Neural progenitor cell (in vitro differentiated cells): ENCODE measurements at regions not wholly inside any gene's neighbourhood (a gene's known extent, or its start where the extent isn't known, plus 50 kb on each side); places are given as distances from the start of the nearest gene placed in this dataset.

Experiments
- DNase-seq: peaks from one replicate; pipeline ENCODE4 v3.0.0-alpha.2; 2016; ENCODE audit warnings: low spot score
- H2AFZ ChIP-seq: fragments of 200-600 bp; sonication (generic); replicated peaks from 2 replicates; pipeline ENCODE4 v1.6.1; 2016; ENCODE audit warnings: antibody characterized with exemption
- H3F3A ChIP-seq: fragments of 200-600 bp; sonication (generic); 2 replicates; pipeline ENCODE4 v1.6.1; 2016; ENCODE audit warnings: antibody characterized with exemption, low read depth
- H3K27ac ChIP-seq: fragments of 200-600 bp; sonication (generic); 2 replicates; pipeline ENCODE4 v1.5.1; 2016; ENCODE audit warnings: mild to moderate bottlenecking
- H3K27me3 ChIP-seq: fragments of 200-600 bp; sonication (generic); 2 replicates; pipeline ENCODE4 v1.6.1; 2016; ENCODE audit warnings: mild to moderate bottlenecking, moderate library complexity
- H3K36me3 ChIP-seq: fragments of 200-600 bp; sonication (generic); 2 replicates; pipeline ENCODE4 v1.5.1; 2016
- H3K4me1 ChIP-seq: fragments of 200-600 bp; sonication (generic); 2 replicates; pipeline ENCODE4 v1.6.1; 2016; ENCODE audit warnings: mixed run types
- H3K4me2 ChIP-seq: fragments of 200-600 bp; sonication (generic); 2 replicates; pipeline ENCODE4 v1.6.1; 2016
- H3K4me3 ChIP-seq: fragments of 200-600 bp; sonication (generic); 2 replicates; pipeline ENCODE4 v1.5.1; 2016
- H3K79me2 ChIP-seq: fragments of 200-600 bp; sonication (generic); 2 replicates; pipeline ENCODE4 v1.6.1; 2016; ENCODE audit warnings: low read depth
- H3K9ac ChIP-seq: fragments of 200-600 bp; sonication (generic); 2 replicates; pipeline ENCODE4 v1.6.1; 2016
- H3K9me3 ChIP-seq: fragments of 200-600 bp; sonication (generic); 2 replicates; pipeline ENCODE4 v1.5.1; 2016; ENCODE audit warnings: low read depth
- H4K20me1 ChIP-seq: fragments of 200-600 bp; sonication (generic); 2 replicates; pipeline ENCODE4 v1.6.1; 2016; ENCODE audit warnings: low read depth
- H3K27ac Mint-ChIP-seq: 3 replicates; pipeline ENCODE4 v1.8.0; 2021; ENCODE audit warnings: mixed read lengths
- H3K27me3 Mint-ChIP-seq: 2 replicates; pipeline ENCODE4 v1.8.0; 2022; ENCODE audit warnings: low read depth, mild to moderate bottlenecking, inconsistent platforms, moderate library complexity, mixed read lengths; ENCODE audit not compliant: insufficient read depth
- H3K36me3 Mint-ChIP-seq: 3 replicates; pipeline ENCODE4 v1.8.0; 2021; ENCODE audit warnings: mixed read lengths
- H3K4me1 Mint-ChIP-seq: 3 replicates; pipeline ENCODE4 v1.8.0; 2021; ENCODE audit warnings: mixed read lengths
- H3K4me3 Mint-ChIP-seq: 3 replicates; pipeline ENCODE4 v1.8.0; 2021; ENCODE audit warnings: mild to moderate bottlenecking, moderate library complexity, mixed read lengths
- H3K9me3 Mint-ChIP-seq: 3 replicates; pipeline ENCODE4 v1.8.0; 2020; ENCODE audit warnings: mixed read lengths
- CTCF ChIP-seq: fragments of 200-600 bp; sonication (generic); IDR thresholded peaks from 2 replicates; pipeline ENCODE4 v1.5.1; 2017; ENCODE audit warnings: antibody characterized with exemption, mild to moderate bottlenecking
- EZH2 ChIP-seq: fragments of 200-600 bp; sonication (generic); IDR thresholded peaks from 2 replicates; pipeline ENCODE4 v1.6.1; 2017; ENCODE audit warnings: antibody characterized with exemption, mild to moderate bottlenecking, moderate library complexity
- EZH2phosphoT487 ChIP-seq: fragments of 200-600 bp; sonication (generic); IDR thresholded peaks from 2 replicates; pipeline ENCODE4 v1.6.1; 2017; ENCODE audit warnings: antibody characterized with exemption

DNA sequence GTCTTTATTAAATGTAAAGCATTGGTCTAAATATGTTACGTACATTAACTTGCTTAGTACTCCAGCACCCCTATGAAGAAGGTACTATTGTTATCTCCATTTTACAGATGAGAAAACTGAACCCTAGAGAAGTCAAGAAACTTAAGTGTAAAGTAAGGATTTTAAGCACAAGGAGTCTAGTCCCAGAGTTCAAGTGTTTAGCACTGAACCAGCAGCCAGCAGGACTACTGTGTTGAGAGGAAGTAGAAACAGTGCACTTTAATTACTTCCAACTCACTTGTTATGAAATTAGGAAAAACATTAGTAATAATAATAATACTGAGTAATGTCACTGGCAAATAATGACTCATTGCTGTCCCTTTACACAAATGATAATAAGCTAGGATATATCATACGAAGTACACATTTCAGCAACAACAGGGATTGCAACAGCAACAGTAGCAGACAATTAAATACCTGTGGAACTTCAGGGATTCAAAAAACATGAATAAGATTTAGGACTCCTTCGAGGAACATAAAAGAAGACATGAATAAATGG, 548.1 kb upstream of the HS3ST1 start:
- peaks cover 5% of the 10 kb centered on the region for H3K27me3 Mint-ChIP-seq
- no peak for DNase-seq
- no peaks in the 10 kb centered on the region for H3F3A ChIP-seq
- no peak overlapping the region for H3K4me3 ChIP-seq
- H3K36me3 Mint-ChIP-seq = no peaks in the 10 kb centered on the region
- peaks cover 2% of the 10 kb centered on the region for H3K4me1 Mint-ChIP-seq
- no peaks in the 10 kb centered on the region for H3K79me2 ChIP-seq
- no peaks in the 10 kb centered on the region for H4K20me1 ChIP-seq
- H3K9me3 ChIP-seq = no peaks in the 10 kb centered on the region
- no peaks in the 10 kb centered on the region for H3K27me3 ChIP-seq
- H3K9me3 Mint-ChIP-seq = no peaks in the 10 kb centered on the region
- no peak overlapping the region for H2AFZ ChIP-seq
- H3K36me3 ChIP-seq = no peaks in the 10 kb centered on the region
- H3K4me1 ChIP-seq = no peaks in the 10 kb centered on the region
- TF ChIP-seq EZH2phosphoT487 (no peak), EZH2 (no peak), CTCF (no peak)
- H3K4me3 Mint-ChIP-seq = no peak overlapping the region
- H3K27ac ChIP-seq = no peak overlapping the region
- no peak overlapping the region for H3K9ac ChIP-seq
- no peak overlapping the region for H3K4me2 ChIP-seq
- no peak overlapping the region for H3K27ac Mint-ChIP-seq

GRCh38 chr4:11973270-11973669, 544.6 kb upstream of the HS3ST1 start:
- H3K4me1 Mint-ChIP-seq = no peaks in the 10 kb centered on the region
- no peak overlapping the region for H2AFZ ChIP-seq
- no peak overlapping the region for H3K4me3 Mint-ChIP-seq
- H3K9me3 ChIP-seq = no peaks in the 10 kb centered on the region
- H3K9ac ChIP-seq = no peak overlapping the region
- no peak overlapping the region for H3K27ac Mint-ChIP-seq
- TF ChIP-seq EZH2phosphoT487 (no peak), CTCF (no peak), EZH2 (no peak)
- H3K9me3 Mint-ChIP-seq = no peaks in the 10 kb centered on the region
- no peaks in the 10 kb centered on the region for H3K4me1 ChIP-seq
- DNase-seq = no peak
- H3K4me2 ChIP-seq = no peak overlapping the region
- H3K36me3 ChIP-seq = no peaks in the 10 kb centered on the region
- no peaks in the 10 kb centered on the region for H3F3A ChIP-seq
- H3K27ac ChIP-seq = no peak overlapping the region
- no peaks in the 10 kb centered on the region for H3K27me3 ChIP-seq
- H4K20me1 ChIP-seq = no peaks in the 10 kb centered on the region
- H3K4me3 ChIP-seq = no peak overlapping the region
- no peaks in the 10 kb centered on the region for H3K36me3 Mint-ChIP-seq
- H3K79me2 ChIP-seq = no peaks in the 10 kb centered on the region
- H3K27me3 Mint-ChIP-seq = no peaks in the 10 kb centered on the region

DNA sequence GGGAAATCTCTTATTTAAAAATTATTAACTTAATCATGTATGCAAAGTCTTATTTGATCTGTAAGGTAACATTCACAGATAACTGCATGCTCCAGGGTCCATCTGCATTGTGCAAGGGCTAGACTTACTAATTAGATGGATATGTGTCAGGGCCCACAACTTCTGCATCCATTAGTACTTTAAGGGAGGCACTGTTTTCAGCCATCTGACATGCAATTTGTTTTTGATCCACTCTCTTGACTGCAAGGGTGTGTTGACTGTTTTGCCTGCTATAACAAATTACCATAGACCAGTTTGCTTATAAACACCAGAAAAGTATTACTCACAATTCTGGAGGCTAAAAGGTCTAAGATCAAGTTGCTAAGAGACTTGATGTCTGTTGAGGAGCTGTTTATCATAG, 542.1 kb upstream of the HS3ST1 start:
- Mint-ChIP-seq H3K27ac (no peak overlapping the region), H3K4me3 (no peak overlapping the region), H3K4me1 (peaks cover 2% of the 10 kb centered on the region), H3K27me3 (no peaks in the 10 kb centered on the region), H3K36me3 (no peaks in the 10 kb centered on the region), H3K9me3 (no peaks in the 10 kb centered on the region)
- no peak overlapping the region for H3K27ac ChIP-seq
- H3K79me2 ChIP-seq = no peaks in the 10 kb centered on the region
- H3K27me3 ChIP-seq = no peaks in the 10 kb centered on the region
- H4K20me1 ChIP-seq = no peaks in the 10 kb centered on the region
- TF ChIP-seq EZH2 (no peak), CTCF (no peak), EZH2phosphoT487 (no peak)
- no peak overlapping the region for H2AFZ ChIP-seq
- DNase-seq = no peak
- H3K4me2 ChIP-seq = no peak overlapping the region
- no peaks in the 10 kb centered on the region for H3K4me1 ChIP-seq
- H3K9me3 ChIP-seq = no peaks in the 10 kb centered on the region
- H3K36me3 ChIP-seq = no peaks in the 10 kb centered on the region
- H3K9ac ChIP-seq = no peak overlapping the region
- H3F3A ChIP-seq = no peaks in the 10 kb centered on the region
- no peak overlapping the region for H3K4me3 ChIP-seq

GRCh38 chr4:11966782-11967181, 538.1 kb upstream of the HS3ST1 start:
- DNase-seq = no peak
- Histone ChIP-seq H3K9ac (no peak overlapping the region), H3K27ac (no peak overlapping the region), H2AFZ (no peak overlapping the region), H3F3A (no peaks in the 10 kb centered on the region), H3K27me3 (no peaks in the 10 kb centered on the region), H3K4me2 (no peak overlapping the region), H3K4me3 (no peak overlapping the region), H3K9me3 (no peaks in the 10 kb centered on the region), H4K20me1 (no peaks in the 10 kb centered on the region), H3K36me3 (no peaks in the 10 kb centered on the region), H3K4me1 (no peaks in the 10 kb centered on the region), H3K79me2 (no peaks in the 10 kb centered on the region)
- peaks cover 2% of the 10 kb centered on the region for H3K4me1 Mint-ChIP-seq
- no peak overlapping the region for H3K27ac Mint-ChIP-seq
- H3K36me3 Mint-ChIP-seq = no peaks in the 10 kb centered on the region
- no peaks in the 10 kb centered on the region for H3K27me3 Mint-ChIP-seq
- H3K9me3 Mint-ChIP-seq = peaks cover 2% of the 10 kb centered on the region
- TF ChIP-seq EZH2 (no peak), CTCF (no peak), EZH2phosphoT487 (no peak)
- H3K4me3 Mint-ChIP-seq = no peak overlapping the region
